ENCODE measurements at regions not wholly inside any gene's neighbourhood (a gene's known extent, or its start where the extent isn't known, plus 50 kb on each side); places are given as distances from the start of the nearest gene placed in this dataset.

DNA sequence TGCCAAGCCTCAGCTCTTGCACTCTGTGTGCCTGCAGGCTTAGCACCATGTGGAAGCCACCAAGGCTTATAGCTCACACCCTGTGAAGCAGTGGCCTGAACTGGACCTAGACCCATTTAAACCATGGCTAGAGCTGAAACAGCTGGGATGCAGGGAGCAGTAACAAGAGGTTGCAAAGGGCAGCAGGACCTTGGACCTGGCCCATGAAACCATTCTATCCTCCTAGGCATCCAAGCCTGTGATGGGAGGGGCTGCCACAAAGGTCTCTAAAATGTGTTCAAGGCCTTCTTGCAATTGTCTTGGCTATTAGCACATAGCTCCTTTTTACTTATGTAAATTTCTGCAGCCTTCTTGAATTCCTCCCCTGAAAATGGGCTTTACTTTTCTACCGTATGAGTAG lies 57.9 kb upstream of the NPAP1 start:
- TF ChIP-seq, protein P1, sequence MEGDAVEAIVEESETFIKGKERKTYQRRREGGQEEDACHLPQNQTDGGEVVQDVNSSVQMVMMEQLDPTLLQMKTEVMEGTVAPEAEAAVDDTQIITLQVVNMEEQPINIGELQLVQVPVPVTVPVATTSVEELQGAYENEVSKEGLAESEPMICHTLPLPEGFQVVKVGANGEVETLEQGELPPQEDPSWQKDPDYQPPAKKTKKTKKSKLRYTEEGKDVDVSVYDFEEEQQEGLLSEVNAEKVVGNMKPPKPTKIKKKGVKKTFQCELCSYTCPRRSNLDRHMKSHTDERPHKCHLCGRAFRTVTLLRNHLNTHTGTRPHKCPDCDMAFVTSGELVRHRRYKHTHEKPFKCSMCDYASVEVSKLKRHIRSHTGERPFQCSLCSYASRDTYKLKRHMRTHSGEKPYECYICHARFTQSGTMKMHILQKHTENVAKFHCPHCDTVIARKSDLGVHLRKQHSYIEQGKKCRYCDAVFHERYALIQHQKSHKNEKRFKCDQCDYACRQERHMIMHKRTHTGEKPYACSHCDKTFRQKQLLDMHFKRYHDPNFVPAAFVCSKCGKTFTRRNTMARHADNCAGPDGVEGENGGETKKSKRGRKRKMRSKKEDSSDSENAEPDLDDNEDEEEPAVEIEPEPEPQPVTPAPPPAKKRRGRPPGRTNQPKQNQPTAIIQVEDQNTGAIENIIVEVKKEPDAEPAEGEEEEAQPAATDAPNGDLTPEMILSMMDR (IDR thresholded peaks at IDR 0.05; ENCODE audit: low read depth, low read length): no peak
- in situ Hi-C loops (cut with HindIII; ENCODE audit: low sequenced_read_pairs): no loop called here
- H3K4me3 ChIP-seq (ENCODE audit: low read depth, low read length): no peak overlapping the region

DNA sequence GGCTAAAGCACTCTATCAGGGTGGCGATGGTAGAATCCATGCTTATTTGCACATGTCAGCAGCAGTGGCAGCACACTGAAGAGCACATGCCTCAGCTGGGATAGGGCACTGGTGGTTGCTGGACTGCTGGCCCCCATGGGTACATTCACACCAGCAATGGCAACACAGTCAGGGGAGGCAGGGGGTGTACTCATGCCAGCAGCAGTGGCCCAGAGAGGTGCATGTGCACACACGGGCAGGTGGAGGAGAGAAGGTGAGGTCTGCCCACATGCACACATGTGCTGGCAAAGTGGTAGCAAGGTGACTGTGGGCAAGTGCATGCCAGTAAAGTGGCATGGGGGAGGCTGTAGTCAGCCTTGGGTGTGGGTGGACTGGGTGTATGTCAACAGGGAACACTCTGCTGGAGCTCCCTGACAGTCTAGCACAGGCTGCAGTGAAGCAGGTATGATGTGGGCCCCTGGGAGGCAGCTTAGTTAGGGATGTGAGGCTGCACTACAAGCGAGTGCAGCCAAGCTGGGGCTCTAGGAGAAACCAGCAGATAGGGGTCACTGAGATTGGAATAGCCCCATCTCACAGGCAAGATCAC lies 53.9 kb upstream of the NPAP1 start:
- DNase-seq (ENCODE audit: low read depth, low spot score): no peak
- in situ Hi-C loops (cut with HindIII; ENCODE audit: low sequenced_read_pairs): no loop called here
- H3K4me3 ChIP-seq (ENCODE audit: low read depth, low read length): no peak overlapping the region
- TF ChIP-seq, protein P1 (IDR thresholded peaks at IDR 0.05; ENCODE audit: low read depth, low read length): no peak

More for the DNA sequence above, 57.9 kb upstream of the NPAP1 start:
- no peak for DNase-seq (ENCODE audit: low read depth, low spot score)
